HEK293T (cell line): ENCODE measurements at regions not wholly inside any gene's neighbourhood (a gene's known extent, or its start where the extent isn't known, plus 50 kb on each side); places are given as distances from the start of the nearest gene placed in this dataset.

Experiments used
- CTCF ChIA-PET: fragments of 350-600 bp; formaldehyde crosslinking; extraction: SDS; loops from one replicate; lab custom pipeline; 2021; ENCODE audit warnings: antibody characterized with exemption, inconsistent platforms; lab: Yijun Ruan, JAX
- POLR2A ChIA-PET: fragments of 350-600 bp; formaldehyde crosslinking; extraction: SDS; loops from one replicate; lab custom pipeline; 2020; ENCODE audit warnings: antibody characterized with exemption, inconsistent platforms; lab: Yijun Ruan, JAX
- DNase-seq: peaks from one replicate; pipeline ENCODE4 v3.0.0; 2012; ENCODE audit warnings: mixed read lengths; ENCODE audit errors: extremely low spot score
- ARNT ChIP-seq: fragments of 450-650 bp; IDR thresholded peaks from 2 replicates; pipeline ENCODE4 v1.6.1; 2017; ENCODE audit warnings: mild to moderate bottlenecking
- BHLHE40 ChIP-seq: fragments of 450-650 bp; IDR thresholded peaks from 2 replicates; pipeline ENCODE4 v1.6.1; 2016; ENCODE audit warnings: mild to moderate bottlenecking, moderate library complexity, borderline replicate concordance
- CTBP1 ChIP-seq: fragments of 450-650 bp; IDR thresholded peaks from 2 replicates; pipeline ENCODE4 v1.6.1; 2016; ENCODE audit warnings: borderline replicate concordance
- ELF4 ChIP-seq: fragments of 450-650 bp; IDR thresholded peaks from 2 replicates; pipeline ENCODE4 v1.6.1; 2017; ENCODE audit warnings: antibody characterized with exemption
- FOXA1 ChIP-seq: fragments of 450-650 bp; IDR thresholded peaks from 2 replicates; pipeline ENCODE4 v1.6.1; 2016; ENCODE audit warnings: mild to moderate bottlenecking
- FOXK2 ChIP-seq: fragments of 450-650 bp; IDR thresholded peaks from 2 replicates; pipeline ENCODE4 v1.6.1; 2016; ENCODE audit warnings: mild to moderate bottlenecking
- FOXM1 ChIP-seq: fragments of 450-650 bp; IDR thresholded peaks from 2 replicates; pipeline ENCODE4 v1.6.1; 2017; ENCODE audit warnings: mild to moderate bottlenecking, borderline replicate concordance
- HDGF ChIP-seq: fragments of 450-650 bp; IDR thresholded peaks from 2 replicates; pipeline ENCODE4 v1.6.1; 2017; ENCODE audit warnings: antibody characterized with exemption, borderline replicate concordance
- L3MBTL2 ChIP-seq: fragments of 450-650 bp; conservative IDR thresholded peaks from 2 replicates; pipeline ENCODE4 v1.6.1; 2016; ENCODE audit warnings: mild to moderate bottlenecking
- LEF1 ChIP-seq: fragments of 450-650 bp; IDR thresholded peaks from 2 replicates; pipeline ENCODE4 v1.6.1; 2017; ENCODE audit warnings: mild to moderate bottlenecking, borderline replicate concordance
- NFRKB ChIP-seq: fragments of 450-650 bp; IDR thresholded peaks from 2 replicates; pipeline ENCODE4 v1.6.1; 2016; ENCODE audit warnings: mild to moderate bottlenecking, moderate library complexity
- PKNOX1 ChIP-seq: fragments of 450-650 bp; IDR thresholded peaks from 2 replicates; pipeline ENCODE4 v1.6.1; 2016
- SP1 ChIP-seq: fragments of 450-650 bp; IDR thresholded peaks from 2 replicates; pipeline ENCODE4 v1.6.1; 2017
- SUZ12 ChIP-seq: fragments of 450-650 bp; IDR thresholded peaks from 2 replicates; pipeline ENCODE4 v1.6.1; 2016; ENCODE audit warnings: mild to moderate bottlenecking
- TARDBP ChIP-seq: fragments of 450-650 bp; IDR thresholded peaks from 2 replicates; pipeline ENCODE4 v1.6.1; 2016
- ZNF384 ChIP-seq: fragments of 450-650 bp; IDR thresholded peaks from 2 replicates; pipeline ENCODE4 v1.6.1; 2016

GRCh38 chr2:163351143-163351542 lies 384.7 kb downstream of the FIGN start:
- POLR2A ChIA-PET = no interaction called here
- CTCF ChIA-PET = no interaction called here
- TF ChIP-seq FOXK2 = no peak
- no peak for DNase-seq

- ChIA-PET CTCF (no interaction called here), POLR2A (interaction anchor here (1.7 to 1.8 kb wide), 2 partner anchors 24 to 386 kb away, joined by 4 to 5 read pairs; partner anchors contain the start of gene FIGN)
- peak; percentile 8 for DNase-seq
- TF ChIP-seq HDGF (no peak), ZNF384 (no peak), ELF4 (no peak), PKNOX1 (no peak), CTBP1 (no peak), BHLHE40 (no peak), FOXA1 (no peak), FOXM1 (no peak), L3MBTL2 (no peak), NFRKB (no peak), LEF1 (no peak), ARNT (no peak), FOXK2 (no peak), TARDBP (no peak)
These were observed 386.9 kb downstream of the FIGN start for GRCh38 chr2:163348857-163349380.

- CTCF ChIA-PET = no interaction called here
These were observed 387.6 kb downstream of the FIGN start for GRCh38 chr2:163347982-163348856.

GRCh38 chr2:163345795-163346573 lies 389.8 kb downstream of the FIGN start:
- ChIA-PET CTCF (interaction anchor here (0.6 to 1.1 kb wide), 5 partner anchors 8 to 1074 kb away, joined by 3 to 8 read pairs (median 3); no protein-coding TSS in a partner anchor), POLR2A (no interaction called here)
- DNase-seq = peak; percentile 31
- TF ChIP-seq PKNOX1 (peak; percentile 59), BHLHE40 (no peak)

More at GRCh38 chr2:163347982-163348856, 387.6 kb downstream of the FIGN start:
- peak; percentile 66 for DNase-seq
- POLR2A ChIA-PET = interaction anchor here (1.7 to 1.8 kb wide), 2 partner anchors 25 to 387 kb away, joined by 4 to 5 read pairs; partner anchors contain the start of gene FIGN
- no peak for TF ChIP-seq ARNT
- no peak for TF ChIP-seq ELF4
- no peak for TF ChIP-seq PKNOX1
- peak; percentile 90 for TF ChIP-seq L3MBTL2
- no peak for TF ChIP-seq CTBP1
- TF ChIP-seq LEF1 = no peak

GRCh38 chr2:163343316-163343715 lies 392.5 kb downstream of the FIGN start:
- no peak for TF ChIP-seq SP1
- TF ChIP-seq FOXA1 = no peak
- TF ChIP-seq TARDBP = no peak
- TF ChIP-seq FOXK2 = no peak
- no peak for TF ChIP-seq BHLHE40
- no peak for TF ChIP-seq SUZ12
- TF ChIP-seq ELF4 = no peak
- no peak for TF ChIP-seq LEF1
- no peak for TF ChIP-seq PKNOX1
- TF ChIP-seq L3MBTL2 = no peak
- TF ChIP-seq FOXM1 = no peak
- no peak for TF ChIP-seq NFRKB
- no peak for TF ChIP-seq ARNT
- TF ChIP-seq ZNF384 = no peak
- TF ChIP-seq CTBP1 = no peak
- TF ChIP-seq HDGF = no peak
- no peak for DNase-seq
- ChIA-PET POLR2A (no interaction called here), CTCF (no interaction called here)
